Stimulated activated CD4-positive, alpha-beta T cell treated with anti-CD3 and anti-CD28 coated beads, Interleukin-2, amount 100 ng/mL, for 24 hours (primary cell): ENCODE measurements at regions not wholly inside any gene's neighbourhood (a gene's known extent, or its start where the extent isn't known, plus 50 kb on each side); places are given as distances from the start of the nearest gene placed in this dataset.
"Not testable (repeated sequence)": the region's sequence is repeated elsewhere in the genome, so short reads cannot be mapped to it uniquely, and the experiment has no call there.

ENCODE experiments used
- DNase-seq, 2 donors: peaks; one replicate each; pipeline ENCODE4 v3.0.0-alpha.2; 2020

DNA sequence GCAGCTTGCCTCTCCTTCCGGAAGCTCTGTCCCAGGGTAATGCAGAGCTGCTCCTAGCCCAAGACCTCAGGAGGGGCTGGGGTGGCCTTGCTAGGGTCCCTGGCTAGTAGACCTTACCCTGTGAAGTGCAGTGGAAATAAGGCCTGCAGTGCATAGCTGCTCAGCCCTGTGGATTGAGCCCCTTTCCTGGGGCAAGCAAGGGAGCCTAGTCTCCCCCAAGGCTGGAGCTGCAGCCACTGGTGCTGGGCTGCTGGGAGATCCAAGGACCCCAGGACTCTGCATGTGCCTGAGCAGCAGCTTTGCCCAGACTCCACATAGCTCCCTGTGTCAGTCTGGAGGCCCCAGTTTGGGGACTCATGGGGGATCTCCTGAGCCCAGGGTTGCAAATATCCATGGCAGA is 57.9 kb downstream of the FANCF start:
- no peak for DNase-seq

DNA sequence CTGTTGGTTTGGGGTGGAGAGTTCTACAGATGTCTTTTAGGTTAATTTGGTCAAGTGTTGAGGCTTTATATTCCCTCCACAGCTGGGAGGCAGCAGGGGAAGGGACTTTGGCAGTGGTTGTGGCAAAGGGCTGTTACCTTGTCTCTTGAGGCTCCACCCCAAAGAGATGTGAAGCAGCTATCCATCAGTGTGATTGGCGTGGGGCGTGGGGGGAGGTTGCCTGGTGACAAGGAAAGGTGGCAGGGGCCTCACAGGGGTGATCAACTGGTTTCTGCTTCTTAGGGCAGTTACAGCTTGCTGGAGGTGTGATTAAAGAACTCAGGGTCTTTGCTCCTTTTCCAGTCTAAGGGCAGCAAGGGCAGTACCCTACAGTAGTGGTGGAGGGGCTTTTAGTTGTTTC is 59.3 kb downstream of the FANCF start:
- no peak for DNase-seq

DNA sequence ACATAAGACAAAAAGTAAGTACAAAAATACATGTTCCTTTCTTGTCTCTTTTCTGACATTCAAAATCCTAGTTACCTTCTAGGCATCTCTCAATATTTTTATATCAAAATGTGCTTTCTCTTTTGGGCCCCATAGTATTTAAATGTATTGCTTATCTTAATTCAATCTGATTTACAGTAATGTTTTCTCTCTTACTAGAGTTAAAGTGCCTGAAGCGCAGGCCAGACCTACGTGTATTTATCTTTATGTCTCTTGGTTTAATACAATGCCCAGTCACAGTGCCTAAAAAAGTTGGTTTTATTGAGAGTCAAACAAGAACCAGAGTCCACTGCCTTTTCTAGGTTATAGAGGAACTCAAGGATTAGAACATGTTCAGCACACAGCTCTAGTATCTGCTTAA is 64.3 kb downstream of the FANCF start:
- DNase-seq = no peak

DNA sequence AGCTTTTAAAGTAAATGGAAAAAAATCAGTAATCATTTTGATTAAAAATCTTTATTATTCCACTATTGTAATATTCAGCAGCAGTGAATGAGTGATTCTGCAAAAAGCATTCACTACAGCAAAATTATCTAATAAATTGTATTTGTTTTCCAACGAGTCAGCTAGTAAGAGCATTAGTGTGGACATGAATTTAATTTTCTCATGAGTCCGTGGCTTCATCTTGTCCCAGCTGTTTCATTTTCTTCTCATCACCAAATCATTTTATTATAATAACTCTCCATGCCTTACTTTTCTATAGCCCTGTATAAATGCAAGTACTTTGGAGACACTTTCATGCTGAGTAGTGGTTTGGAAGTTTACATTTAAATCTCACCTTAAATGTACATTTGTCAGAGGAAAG is 66.2 kb downstream of the FANCF start:
- no peak for DNase-seq

DNA sequence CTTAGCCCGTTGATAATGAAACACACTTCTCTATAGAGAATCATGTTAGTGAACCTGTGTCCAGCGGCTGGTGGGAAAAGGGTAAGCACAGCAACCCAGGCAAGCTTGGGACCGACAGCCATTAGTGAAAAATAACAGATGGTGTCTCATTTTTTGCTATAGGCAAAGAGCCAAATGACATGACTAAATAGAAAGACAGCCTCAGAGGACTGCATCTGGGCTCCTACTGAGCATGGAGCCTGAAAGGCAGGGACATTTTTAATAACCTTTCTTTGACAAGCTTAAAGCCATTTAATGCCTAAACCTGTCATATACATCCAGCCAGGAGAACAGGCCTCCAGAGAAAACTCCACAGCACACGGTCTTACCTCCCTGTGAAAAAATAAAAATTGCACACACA is 67.0 kb downstream of the FANCF start:
- DNase-seq = no peak

DNA sequence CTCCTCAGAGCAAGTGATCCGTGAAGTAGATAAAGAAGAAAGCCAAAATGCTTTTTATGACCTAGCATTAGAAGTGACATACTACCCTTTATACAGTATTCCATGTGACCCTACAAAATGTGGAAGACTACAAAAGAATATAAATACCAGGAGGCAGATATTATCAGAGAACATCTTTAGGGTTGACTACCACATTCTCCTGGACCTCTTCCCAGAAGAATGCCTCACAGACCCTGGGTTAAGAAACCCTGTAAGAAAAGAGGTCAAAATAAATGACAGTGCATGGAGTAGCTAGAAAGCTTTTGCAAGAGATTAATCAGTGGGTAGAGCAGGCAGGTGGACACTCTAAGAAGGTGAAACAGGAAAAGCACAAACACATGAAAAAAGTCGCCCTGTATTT is 69.2 kb downstream of the FANCF start:
- DNase-seq = no peak

DNA sequence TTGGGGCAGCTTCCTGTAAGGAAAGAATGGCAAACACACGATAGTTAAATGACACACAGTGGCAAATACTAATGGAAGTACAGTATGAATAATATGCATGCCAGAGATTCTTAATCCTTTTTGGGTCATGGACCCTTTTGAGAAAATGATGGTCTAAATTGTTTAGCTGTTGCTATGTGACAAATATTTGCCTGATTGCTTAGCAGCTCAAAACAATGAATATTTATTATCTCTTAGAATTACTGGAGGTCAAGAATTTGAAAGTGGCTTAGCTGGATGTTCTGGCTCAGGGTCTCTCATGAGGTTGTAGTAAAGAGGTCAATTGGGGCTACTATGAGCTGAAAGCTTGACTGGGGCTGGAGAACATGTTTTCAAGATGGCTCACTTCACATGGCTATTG is 69.7 kb downstream of the FANCF start:
- no peak for DNase-seq

DNA sequence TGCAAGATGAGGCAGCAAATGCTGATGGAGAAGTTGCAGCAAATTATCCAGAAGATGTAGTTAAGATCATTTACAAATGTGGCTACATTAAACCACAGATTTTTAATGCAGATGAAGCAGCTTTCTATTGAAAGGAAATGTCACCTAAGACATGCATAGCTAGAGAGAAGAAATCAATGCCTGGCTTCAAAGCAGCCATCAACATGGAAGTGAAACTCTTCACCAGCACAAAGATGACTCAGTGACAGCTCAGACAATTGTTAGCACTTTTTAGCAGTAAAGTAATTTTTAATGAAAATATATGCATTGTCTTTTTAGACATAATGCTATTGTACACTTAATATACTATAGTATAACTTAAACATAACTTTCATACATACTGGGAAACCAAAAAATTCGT is 71.4 kb downstream of the FANCF start:
- no peak for DNase-seq

DNA sequence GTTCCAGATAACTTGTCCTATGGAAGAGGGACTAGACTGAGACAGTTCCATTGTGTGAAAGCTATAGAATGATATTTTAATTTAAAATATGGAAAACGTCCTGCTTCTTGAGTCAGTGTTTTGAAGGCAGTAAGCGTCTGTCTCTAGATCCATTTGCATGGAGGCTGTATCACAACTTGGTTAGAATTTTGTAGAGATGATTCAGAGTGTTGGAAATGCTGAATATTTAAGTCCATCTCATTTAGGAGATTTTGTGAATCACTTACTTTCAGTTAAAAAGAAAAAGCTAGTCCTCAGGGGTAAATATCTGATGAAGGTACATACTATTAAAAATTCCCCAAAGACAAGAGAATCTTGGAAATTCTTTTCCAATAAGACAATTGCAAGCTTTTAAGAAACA is 72.7 kb downstream of the FANCF start:
- no peak for DNase-seq

DNA sequence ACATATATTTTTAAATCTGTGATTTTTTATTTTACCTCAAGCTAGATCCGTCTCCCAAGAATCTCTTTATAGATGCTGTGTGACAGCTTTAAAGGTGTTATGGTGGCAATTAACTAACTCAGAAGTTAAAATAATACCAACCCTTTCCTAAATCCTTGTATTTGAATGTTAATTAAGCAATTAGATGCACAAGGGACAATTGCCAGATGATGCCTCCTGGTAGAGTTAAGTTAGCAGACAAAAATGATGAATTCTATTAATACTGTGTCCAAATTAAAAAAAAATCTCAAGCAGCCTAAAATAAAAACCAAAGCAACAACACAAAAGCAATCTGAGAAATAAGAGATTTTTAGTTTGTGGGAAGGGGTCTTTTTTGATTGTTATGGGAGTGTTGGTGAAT is 78.9 kb downstream of the FANCF start:
- DNase-seq = no peak

DNA sequence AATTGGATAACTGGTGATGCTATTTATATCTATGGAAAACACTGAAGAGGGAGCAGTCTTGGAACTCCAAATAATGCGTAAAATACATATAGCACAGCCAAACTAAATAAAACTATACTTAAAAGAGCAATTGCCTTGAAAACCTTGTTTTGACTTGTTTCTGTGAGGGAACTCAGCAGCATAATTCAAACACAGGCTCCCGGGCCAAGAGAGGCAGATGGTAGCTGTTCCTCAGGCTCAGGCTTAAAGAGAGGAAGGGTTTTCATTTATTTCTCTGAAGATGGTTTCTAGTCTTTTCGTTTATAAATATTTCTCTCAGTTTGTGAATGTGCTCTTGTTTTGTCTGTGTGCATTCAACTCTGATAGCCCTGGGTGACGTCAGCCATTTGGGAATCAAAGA is 82.4 kb downstream of the FANCF start:
- no peak for DNase-seq

DNA sequence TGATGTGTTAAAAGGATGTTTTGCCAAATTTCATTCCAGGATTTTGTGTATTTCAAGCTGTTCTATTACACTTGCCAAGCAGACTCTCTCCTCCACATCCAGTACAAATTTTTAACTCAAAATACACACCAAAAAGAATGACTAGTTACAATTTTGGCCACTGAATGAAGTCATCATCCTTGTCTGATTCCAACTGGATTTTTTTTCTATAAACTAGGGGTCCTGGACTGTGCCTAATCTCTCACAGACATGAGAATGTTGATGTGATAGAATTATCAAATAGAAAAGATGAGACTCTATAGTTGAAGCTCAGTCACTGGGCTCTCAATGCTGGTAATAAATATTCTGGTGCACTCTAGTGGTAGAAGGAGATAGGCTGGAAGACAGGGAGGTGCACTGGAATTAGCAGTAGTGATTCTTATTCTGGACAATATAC is 85.8 kb downstream of the FANCF start:
- no peak for DNase-seq

DNA sequence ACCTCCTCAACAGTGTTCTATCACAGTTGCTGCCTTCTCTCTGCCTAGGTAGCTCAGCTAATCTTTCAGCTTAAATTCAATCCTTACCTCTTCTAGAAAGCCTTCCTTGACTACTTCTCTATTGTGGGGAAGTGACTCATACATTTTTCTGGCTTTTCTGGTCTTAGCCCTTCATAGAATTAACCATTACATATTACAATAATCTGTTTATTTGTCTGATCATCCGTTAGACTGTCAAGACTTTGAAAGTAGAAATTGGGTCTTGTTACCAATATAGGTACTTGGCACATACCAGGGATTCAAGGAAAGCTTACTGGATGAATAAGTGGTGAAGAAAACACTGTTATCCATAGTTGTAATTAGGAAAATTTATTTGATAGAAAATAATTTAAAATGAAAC is 89.6 kb downstream of the FANCF start:
- DNase-seq = no peak

DNA sequence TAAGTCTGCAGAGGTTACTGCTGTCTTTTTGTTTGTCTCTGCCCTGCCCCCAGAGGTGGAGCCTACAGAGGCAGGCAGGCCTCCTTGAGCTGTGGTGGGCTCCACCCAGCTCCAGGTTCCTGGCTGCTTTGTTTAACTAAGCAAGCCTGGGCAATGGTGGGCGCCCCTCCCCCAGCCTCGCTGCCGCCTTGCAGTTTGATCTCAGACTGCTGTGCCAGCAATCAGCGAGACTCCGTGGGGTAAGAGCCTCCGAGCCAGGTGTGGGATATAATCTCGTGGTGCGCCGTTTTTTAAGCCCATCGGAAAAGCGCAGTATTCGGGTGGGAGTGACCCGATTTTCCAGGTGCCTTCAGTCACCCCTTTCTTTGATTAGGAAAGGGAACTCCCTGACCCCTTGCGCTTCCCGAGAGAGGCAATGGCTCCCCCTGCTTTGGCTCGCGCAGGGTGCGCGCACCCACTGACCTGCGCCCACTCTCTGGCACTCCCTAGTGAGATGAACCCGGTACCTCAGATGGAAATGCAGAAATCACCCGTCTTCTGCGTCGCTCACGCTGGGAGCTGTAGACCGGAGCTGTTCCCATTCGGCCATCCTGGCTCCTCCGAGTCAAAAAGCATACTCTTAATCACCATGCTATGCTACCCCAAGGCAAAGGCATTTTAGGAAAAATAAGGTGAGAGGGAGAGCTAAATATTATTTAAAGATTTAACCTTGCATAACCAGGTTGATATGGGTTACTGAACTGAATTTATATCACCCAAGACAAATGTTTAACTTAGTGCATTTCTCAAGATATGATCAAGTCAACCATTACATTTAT is 96.8 kb downstream of the FANCF start:
- DNase-seq = not testable (repeated sequence)

DNA sequence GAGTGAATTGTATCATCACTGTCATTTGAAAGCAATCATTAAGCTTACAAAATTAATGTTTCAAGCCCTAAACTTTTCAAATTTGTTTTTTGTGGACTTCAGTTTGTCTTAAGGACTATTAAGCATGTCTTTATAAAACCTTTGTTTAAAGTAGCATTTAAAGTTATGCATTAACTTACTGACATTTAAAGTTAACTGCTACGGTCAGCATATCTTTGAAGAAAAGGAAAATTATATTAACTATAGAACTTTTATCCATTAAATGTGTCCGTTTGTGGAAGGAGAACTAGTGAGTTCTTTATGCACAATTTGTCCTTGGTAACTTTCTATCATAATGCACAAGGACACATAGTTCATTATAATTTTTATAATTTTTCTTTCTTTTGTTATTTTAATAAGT is 103.4 kb downstream of the FANCF start:
- DNase-seq = no peak

DNA sequence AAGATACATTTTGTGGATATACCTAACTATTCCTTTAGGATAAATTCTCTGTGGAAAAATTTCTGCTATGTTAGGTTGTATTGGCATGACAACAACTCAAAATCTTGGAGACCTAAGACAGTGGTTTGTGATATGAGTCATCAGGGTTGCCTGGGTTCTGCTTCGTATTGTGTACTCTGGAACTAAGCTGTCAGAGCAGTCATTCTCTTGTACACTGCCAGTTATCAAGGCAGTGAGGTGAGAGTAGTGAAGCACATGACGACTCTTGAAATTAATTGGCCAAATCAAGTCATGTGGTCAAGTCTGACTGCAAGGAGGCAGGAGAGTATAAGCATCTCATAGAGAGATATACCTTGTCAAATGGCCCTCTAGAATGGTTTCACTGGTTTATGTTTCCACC is 104.4 kb downstream of the FANCF start:
- DNase-seq = no peak

DNA sequence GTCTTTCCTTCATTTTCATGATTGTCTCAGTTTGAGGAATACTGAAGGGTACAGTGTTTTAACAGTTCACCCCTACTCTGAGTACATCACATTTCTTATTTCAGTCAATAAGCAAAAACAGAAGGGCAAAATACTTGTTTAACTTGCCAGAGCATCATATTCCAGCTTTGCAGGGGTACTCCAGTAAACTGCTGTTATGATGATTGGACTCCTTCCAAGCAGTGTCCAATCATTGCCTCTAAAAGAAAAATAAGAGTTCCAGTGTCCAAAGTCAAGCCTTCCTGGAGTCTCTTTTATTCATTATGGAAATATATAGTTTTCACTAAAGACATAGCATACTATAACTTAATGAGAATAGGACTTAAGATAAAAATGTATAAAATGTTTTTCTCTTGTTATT is 105.1 kb downstream of the FANCF start:
- DNase-seq = no peak

DNA sequence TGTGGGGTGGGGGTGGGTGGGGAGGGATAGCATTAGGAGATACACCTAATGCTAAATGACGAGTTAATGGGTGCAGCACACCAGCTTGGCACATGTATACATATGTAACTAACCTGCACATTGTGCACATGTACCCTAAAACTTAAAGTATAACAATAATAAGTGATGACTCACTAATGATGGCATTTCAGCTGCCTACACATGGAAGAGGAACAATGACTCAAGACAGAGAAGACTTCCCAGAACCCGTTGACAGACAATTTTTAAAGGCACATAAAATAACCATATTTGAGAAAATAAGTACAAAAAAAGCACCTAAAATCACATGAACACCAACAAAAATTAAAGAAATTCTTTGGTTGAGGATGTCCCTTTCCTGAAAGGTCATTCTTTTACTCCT is 107.3 kb downstream of the FANCF start:
- DNase-seq = not testable (repeated sequence)

DNA sequence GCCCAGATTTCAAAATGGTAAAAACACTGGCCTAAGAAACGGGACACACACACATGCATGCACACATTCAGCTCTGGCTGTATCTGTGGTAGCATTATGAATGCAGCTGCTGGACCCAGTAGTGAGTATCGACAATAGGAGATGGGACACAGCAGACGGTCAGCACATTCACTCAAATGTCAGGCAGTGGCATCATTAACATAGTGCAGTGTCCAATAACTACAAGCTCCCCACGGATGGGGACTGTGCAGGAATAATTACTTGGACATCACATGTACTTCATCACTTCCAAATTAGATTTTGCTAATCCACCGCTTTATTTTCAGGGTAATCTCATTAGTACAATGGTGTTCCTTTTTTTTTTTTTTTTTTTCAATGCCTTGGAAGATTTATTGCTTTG is 109.5 kb downstream of the FANCF start:
- no peak for DNase-seq

DNA sequence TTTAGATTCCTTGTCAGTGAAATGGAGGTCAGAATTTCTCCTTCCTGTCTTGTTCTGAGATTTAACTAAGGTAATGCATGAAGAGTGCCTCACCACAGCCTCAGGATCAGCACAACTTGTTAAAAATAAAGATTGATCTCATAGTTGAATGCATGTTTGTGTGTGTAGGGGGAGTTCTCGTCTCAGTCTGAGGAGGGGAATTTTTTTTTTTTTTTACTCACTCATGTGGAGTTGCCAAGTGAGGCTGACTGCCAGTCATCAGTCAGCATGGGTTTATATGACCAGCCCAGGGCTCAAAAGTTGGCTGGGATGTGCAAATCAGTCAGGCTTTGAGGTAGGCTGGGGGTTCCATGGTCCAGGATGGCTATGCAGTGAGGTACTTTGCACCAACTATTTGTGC is 113.2 kb downstream of the FANCF start:
- DNase-seq = no peak

DNA sequence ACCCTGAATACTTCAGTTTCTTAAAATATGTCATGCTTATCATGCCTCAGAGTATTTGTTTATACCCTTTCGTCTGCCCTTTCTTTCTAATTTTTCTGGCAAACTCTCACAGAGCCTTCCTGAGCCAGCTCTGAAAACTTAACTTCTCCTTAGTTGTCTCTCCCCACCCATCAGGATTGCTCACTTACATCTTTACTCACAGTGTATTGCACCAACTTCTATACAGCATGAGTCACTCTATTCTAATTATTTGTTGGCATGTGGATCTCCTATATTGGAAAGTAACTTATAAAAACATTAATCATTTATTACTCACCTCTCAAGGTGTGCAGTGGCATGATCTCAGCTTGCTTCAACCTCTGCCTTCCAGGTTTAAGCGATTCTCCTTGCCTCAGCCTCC is 114.9 kb downstream of the FANCF start:
- no peak for DNase-seq

DNA sequence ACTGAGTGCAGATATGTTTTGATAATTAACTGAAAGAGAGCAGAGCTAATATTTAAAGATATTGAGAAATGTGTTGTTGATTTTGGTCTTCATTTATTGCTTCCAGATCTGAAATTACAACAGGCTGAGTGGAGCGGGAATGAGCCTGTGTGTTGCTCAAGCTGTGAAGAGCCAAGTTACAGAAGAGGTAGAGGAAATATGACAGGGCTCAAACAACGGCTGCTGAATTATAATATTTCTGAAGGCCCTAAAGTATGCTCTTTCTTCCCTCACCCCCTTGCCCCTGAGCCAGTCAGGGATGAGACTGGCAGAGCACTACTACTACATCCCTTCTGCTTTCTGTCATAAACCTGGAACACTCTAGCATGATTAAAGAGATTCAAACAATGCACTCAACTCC is 115.6 kb downstream of the FANCF start:
- DNase-seq = no peak

DNA sequence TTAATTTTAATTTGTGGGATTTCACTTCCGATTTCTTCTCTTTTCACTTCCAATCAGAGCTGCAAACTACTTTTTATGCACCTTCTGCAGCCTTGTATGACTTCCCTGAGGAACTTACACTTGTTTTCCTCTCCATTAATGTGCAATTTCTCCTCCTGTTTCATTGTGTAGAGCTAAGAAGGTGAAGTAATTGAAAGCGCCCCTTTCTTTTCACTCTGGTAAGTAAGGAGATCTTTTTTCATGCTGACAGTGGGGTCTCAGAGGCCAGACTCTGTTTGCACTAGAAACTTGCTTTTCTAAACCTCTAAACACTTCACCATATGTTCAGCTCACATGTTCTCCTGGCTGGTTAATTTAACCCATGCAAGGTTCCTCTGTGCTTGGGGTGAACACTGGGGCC is 117.0 kb downstream of the FANCF start:
- no peak for DNase-seq

DNA sequence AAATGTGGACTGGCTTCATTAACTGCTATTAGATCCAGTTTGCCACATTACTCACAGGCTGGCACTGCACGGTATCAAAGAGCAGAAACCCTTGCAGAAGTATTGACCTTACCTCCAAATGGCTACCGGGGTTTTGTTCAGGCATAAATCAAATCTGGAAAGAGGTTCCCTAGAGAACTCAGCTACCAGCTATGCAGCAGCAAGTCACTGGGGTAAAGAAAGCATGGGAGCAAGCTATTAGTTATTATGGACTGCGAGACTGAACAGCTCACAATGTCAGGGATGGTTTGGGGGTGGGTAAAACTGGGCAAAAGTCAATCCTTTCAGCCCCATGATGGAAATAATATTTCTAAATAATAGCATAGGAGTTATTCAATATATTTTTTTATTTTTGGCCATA is 128.1 kb downstream of the FANCF start:
- no peak for DNase-seq

DNA sequence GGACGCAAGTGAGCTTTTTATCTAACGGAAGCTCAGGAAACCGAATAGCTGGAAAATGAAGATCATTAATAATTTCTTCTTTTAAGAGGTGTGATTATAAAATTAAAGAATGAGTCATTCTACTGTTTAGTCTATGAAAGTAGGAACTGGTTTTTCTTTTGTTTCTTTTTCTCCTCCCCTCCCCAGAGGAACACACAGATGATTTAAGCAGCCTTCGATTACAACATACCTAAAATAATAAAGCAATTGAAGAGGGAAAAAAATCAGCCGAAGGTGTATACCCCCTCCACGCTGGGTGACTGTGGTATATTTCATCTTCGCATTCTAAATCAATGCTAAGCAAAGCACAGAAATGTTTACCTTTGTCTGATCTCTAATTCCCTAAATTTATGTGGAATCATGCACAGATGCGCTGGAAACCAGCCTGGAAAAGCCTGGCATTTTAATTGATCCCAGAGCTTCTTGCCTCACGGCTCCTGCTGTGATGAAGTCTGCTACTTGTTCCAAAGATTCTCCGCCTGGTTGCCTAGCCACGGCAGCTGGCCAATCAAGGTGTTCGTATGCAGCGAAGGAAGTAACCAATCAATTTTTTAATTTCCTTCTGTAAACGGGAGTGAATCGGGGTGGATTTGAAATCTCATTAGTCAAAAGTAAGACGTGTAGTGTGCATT is 133.9 kb downstream of the FANCF start:
- DNase-seq = no peak
